H9 (cell line): ENCODE measurements at regions not wholly inside any gene's neighbourhood (a gene's known extent, or its start where the extent isn't known, plus 50 kb on each side); places are given as distances from the start of the nearest gene placed in this dataset.

Experiments used
- DNase-seq: peaks from one replicate; pipeline ENCODE4 v3.0.0-alpha.2; 2017
- H2AFZ ChIP-seq: one replicate; pipeline ENCODE4 v1.6.1; 2013; ENCODE audit warnings: mild to moderate bottlenecking, low read length, control low read depth, moderate library complexity
- H2AK5ac ChIP-seq: 2 replicates; pipeline ENCODE4 v1.6.1; 2013; ENCODE audit warnings: low read length, control low read depth, mixed read lengths; ENCODE audit not compliant: insufficient read length
- H2BK120ac ChIP-seq: one replicate; pipeline ENCODE4 v1.6.1; 2013; ENCODE audit warnings: low read depth, mild to moderate bottlenecking, low read length, control low read depth, inconsistent platforms; ENCODE audit not compliant: poor library complexity, severe bottlenecking
- H2BK12ac ChIP-seq: 2 replicates; pipeline ENCODE4 v1.6.1; 2013; ENCODE audit warnings: low read length, control low read depth, mixed read lengths, low read depth; ENCODE audit not compliant: insufficient read length
- H2BK15ac ChIP-seq: 2 replicates; pipeline ENCODE4 v1.6.1; 2013; ENCODE audit warnings: low read depth, low read length, control low read depth
- H2BK20ac ChIP-seq: one replicate; pipeline ENCODE4 v1.6.1; 2013; ENCODE audit warnings: low read depth, mild to moderate bottlenecking, low read length, control low read depth, inconsistent platforms; ENCODE audit not compliant: poor library complexity, severe bottlenecking
- H2BK5ac ChIP-seq: 2 replicates; pipeline ENCODE4 v1.6.1; 2013; ENCODE audit warnings: low read length, control low read depth, mixed read lengths; ENCODE audit not compliant: insufficient read length
- H3K14ac ChIP-seq: 2 replicates; pipeline ENCODE4 v1.6.1; 2013; ENCODE audit warnings: low read length, control low read depth; ENCODE audit not compliant: insufficient read depth
- H3K18ac ChIP-seq: 2 replicates; pipeline ENCODE4 v1.6.1; 2013; ENCODE audit warnings: low read depth, mild to moderate bottlenecking, mixed read lengths, low read length, control low read depth; ENCODE audit not compliant: insufficient read length
- H3K23ac ChIP-seq: 2 replicates; pipeline ENCODE4 v1.6.1; 2013; ENCODE audit warnings: low read length, control low read depth, mixed read lengths, low read depth; ENCODE audit not compliant: insufficient read length
- H3K23me2 ChIP-seq: 2 replicates; pipeline ENCODE4 v1.6.1; 2013; ENCODE audit warnings: low read depth, mild to moderate bottlenecking, mixed read lengths, low read length, control low read depth; ENCODE audit not compliant: insufficient read length, poor library complexity, severe bottlenecking
- H3K27ac ChIP-seq: 2 replicates; pipeline ENCODE4 v1.5.1; 2013; ENCODE audit warnings: low read length, control low read depth, mixed read lengths, low read depth; ENCODE audit not compliant: insufficient read length
- H3K27me3 ChIP-seq: 2 replicates; pipeline ENCODE4 v1.6.1; 2013; ENCODE audit warnings: low read length, control low read depth, inconsistent platforms; ENCODE audit not compliant: insufficient read depth
- H3K4ac ChIP-seq: 2 replicates; pipeline ENCODE4 v1.6.1; 2013; ENCODE audit warnings: low read depth, mild to moderate bottlenecking, control low read depth, inconsistent platforms, low read length, moderate library complexity
- H3K4me1 ChIP-seq: 2 replicates; pipeline ENCODE4 v1.6.1; 2013; ENCODE audit warnings: low read length, control low read depth, inconsistent platforms; ENCODE audit not compliant: insufficient read depth
- H3K4me2 ChIP-seq: 2 replicates; pipeline ENCODE4 v1.6.1; 2013; ENCODE audit warnings: low read length, control low read depth, mixed read lengths; ENCODE audit not compliant: insufficient read length, insufficient read depth
- H3K56ac ChIP-seq: 2 replicates; pipeline ENCODE4 v1.6.1; 2013; ENCODE audit warnings: low read depth, mild to moderate bottlenecking, mixed read lengths, low read length, control low read depth; ENCODE audit not compliant: insufficient read length
- H3K79me1 ChIP-seq: 2 replicates; pipeline ENCODE4 v1.6.1; 2013; ENCODE audit warnings: low read depth, mild to moderate bottlenecking, moderate library complexity, low read length, control low read depth, inconsistent platforms; ENCODE audit not compliant: insufficient read depth, poor library complexity, severe bottlenecking
- H3K79me2 ChIP-seq: 2 replicates; pipeline ENCODE4 v1.6.1; 2013; ENCODE audit warnings: low read length, control low read depth, inconsistent platforms; ENCODE audit not compliant: insufficient read depth
- H3K9ac ChIP-seq: 2 replicates; pipeline ENCODE4 v1.6.1; 2013; ENCODE audit warnings: low read length, control low read depth, mixed read lengths; ENCODE audit not compliant: insufficient read length; ENCODE audit errors: extremely low read depth
- H3K9me3 ChIP-seq: one replicate; pipeline ENCODE4 v1.6.1; 2013; ENCODE audit warnings: low read depth, low read length, inconsistent platforms; ENCODE audit not compliant: control insufficient read depth
- H3T11ph ChIP-seq: one replicate; pipeline ENCODE4 v1.6.1; 2013; ENCODE audit warnings: mild to moderate bottlenecking, low read length, control low read depth, inconsistent platforms
- H4K20me1 ChIP-seq: one replicate; pipeline ENCODE4 v1.6.1; 2013; ENCODE audit not compliant: control insufficient read depth, insufficient read length, insufficient read depth
- H4K5ac ChIP-seq: 2 replicates; pipeline ENCODE4 v1.6.1; 2013; ENCODE audit warnings: low read depth, mild to moderate bottlenecking, mixed read lengths, low read length, control low read depth; ENCODE audit not compliant: insufficient read length
- H4K8ac ChIP-seq: replicated peaks from 2 replicates; pipeline ENCODE4 v1.6.1; 2013; ENCODE audit warnings: low read length, control low read depth, mixed read lengths, low read depth; ENCODE audit not compliant: insufficient read length
- H4K91ac ChIP-seq: 2 replicates; pipeline ENCODE4 v1.6.1; 2013; ENCODE audit warnings: low read depth, mild to moderate bottlenecking, moderate library complexity, mixed read lengths, low read length, control low read depth; ENCODE audit not compliant: insufficient read length
- H3K27ac Mint-ChIP-seq, 3 experiments: 2 replicates in 2 of 3; 3 replicates in 1 of 3; pipeline ENCODE4 v1.8.0; 2020 to 2021; ENCODE audit warnings: mixed read lengths in 3 of 3, mild to moderate bottlenecking in 1 of 3, moderate library complexity in 1 of 3
- H3K27me3 Mint-ChIP-seq: 2 replicates; pipeline ENCODE4 v1.8.0; 2021; ENCODE audit warnings: low read depth, mild to moderate bottlenecking, moderate library complexity, mixed read lengths
- H3K36me3 Mint-ChIP-seq, 3 experiments: 2 replicates in 2 of 3; 3 replicates in 1 of 3; pipeline ENCODE4 v1.8.0; 2020 to 2021; ENCODE audit warnings: low read depth in 3 of 3, mixed read lengths in 3 of 3; ENCODE audit not compliant: insufficient read depth in 1 of 3
- H3K4me1 Mint-ChIP-seq, 2 experiments: 2 replicates each; pipeline ENCODE4 v1.8.0; 2020; ENCODE audit warnings: mixed read lengths in 2 of 2
- H3K4me3 Mint-ChIP-seq, 2 experiments: 2 replicates in 1 of 2; 3 replicates in 1 of 2; pipeline ENCODE4 v1.8.0; 2020 to 2021; ENCODE audit warnings: mild to moderate bottlenecking in 2 of 2, mixed read lengths in 2 of 2, moderate library complexity in 1 of 2
- H3K9me3 Mint-ChIP-seq, 2 experiments: 2 replicates in 1 of 2; 3 replicates in 1 of 2; pipeline ENCODE4 v1.8.0; 2020; ENCODE audit warnings: mild to moderate bottlenecking in 2 of 2, mixed read lengths in 2 of 2, moderate library complexity in 1 of 2
- CTCF ChIP-seq: fragments of 200-600 bp; sonication (generic); conservative IDR thresholded peaks from 3 replicates; pipeline ENCODE4 v1.8.0; 2021; ENCODE audit warnings: antibody characterized with exemption, mild to moderate bottlenecking
- WGBS: extraction: QIAGEN DNeasy Blood & Tissue Kit; methylation state at CpG from one replicate; pipeline ENCODE4 v1.1.7; 2013; ENCODE audit warnings: missing lambda C conversion rate, low lambda C conversion rate, mixed read lengths; ENCODE audit not compliant: insufficient read length; ENCODE audit errors: extremely low coverage; 5-methylcytosine and 5-hydroxymethylcytosine counted together

GRCh38 chr3:106756901-106757300 lies 620.3 kb upstream of the CCDC54 start:
- no peak overlapping the region for H3K18ac ChIP-seq
- H2BK120ac ChIP-seq: no peak overlapping the region
- H4K91ac ChIP-seq: no peak overlapping the region
- Mint-ChIP-seq H3K4me1 (no peaks in the 10 kb centered on the region), H3K9me3 (peaks cover 17 to 27% of the 10 kb centered on the region in 2 experiments), H3K36me3 (peaks cover 6 to 27% (median 12%) of the 10 kb centered on the region in 3 experiments), H3K4me3 (no peak overlapping the region), H3K27me3 (no peaks in the 10 kb centered on the region), H3K27ac (no peak overlapping the region)
- no peak overlapping the region for H2AK5ac ChIP-seq
- H3K9ac ChIP-seq: no peak overlapping the region
- H4K8ac ChIP-seq: no peak overlapping the region
- H3K4me1 ChIP-seq: no peaks in the 10 kb centered on the region
- H3K4me2 ChIP-seq: no peak overlapping the region
- H2BK15ac ChIP-seq: no peak overlapping the region
- TF ChIP-seq CTCF: no peak
- H3K4ac ChIP-seq: no peak overlapping the region
- no peaks in the 10 kb centered on the region for H3K79me1 ChIP-seq
- H4K20me1 ChIP-seq: no peaks in the 10 kb centered on the region
- no peak overlapping the region for H3K14ac ChIP-seq
- H3K79me2 ChIP-seq: no peaks in the 10 kb centered on the region
- no peaks in the 10 kb centered on the region for H3K23me2 ChIP-seq
- no peak overlapping the region for H3K56ac ChIP-seq
- DNase-seq: no peak
- no peak overlapping the region for H2AFZ ChIP-seq
- WGBS: no CpG with 5 or more reads among the region's 3 CpGs
- no peak overlapping the region for H3K27ac ChIP-seq
- H3K27me3 ChIP-seq: no peaks in the 10 kb centered on the region
- H4K5ac ChIP-seq: no peak overlapping the region
- no peak overlapping the region for H2BK5ac ChIP-seq
- H2BK20ac ChIP-seq: no peak overlapping the region
- no peaks in the 10 kb centered on the region for H3K9me3 ChIP-seq
- H3T11ph ChIP-seq: no peak overlapping the region
- H2BK12ac ChIP-seq: no peak overlapping the region
- H3K23ac ChIP-seq: no peak overlapping the region
